SW480 (cell line): ENCODE measurements at regions not wholly inside any gene's neighbourhood (a gene's known extent, or its start where the extent isn't known, plus 50 kb on each side); places are given as distances from the start of the nearest gene placed in this dataset.
"Not testable (repeated sequence)": the region's sequence is repeated elsewhere in the genome, so short reads cannot be mapped to it uniquely, and the experiment has no call there.

Experiments
- DNase-seq: peaks from one replicate; pipeline ENCODE4 v3.0.0-alpha.2; 2016; ENCODE audit warnings: low spot score

- DNase-seq: no peak
Measured at GRCh38 chr14:87815121-87815520, 177.9 kb downstream of the GALC start.

GRCh38 chr14:87813686-87814085, 179.3 kb downstream of the GALC start:
- DNase-seq: no peak

GRCh38 chr14:87813211-87813610, 179.8 kb downstream of the GALC start:
- no peak for DNase-seq

GRCh38 chr14:87811246-87811645, 181.7 kb downstream of the GALC start:
- no peak for DNase-seq

GRCh38 chr14:87810711-87811110, 182.3 kb downstream of the GALC start:
- DNase-seq: peak; percentile 29

GRCh38 chr14:87809261-87809660, 183.7 kb downstream of the GALC start:
- DNase-seq: no peak

GRCh38 chr14:87805315-87805723, 187.7 kb downstream of the GALC start:
- no peak for DNase-seq

- no peak for DNase-seq
Measured at GRCh38 chr14:87800216-87800615, 192.8 kb downstream of the GALC start.

- no peak for DNase-seq
Measured at GRCh38 chr14:87799400-87799799, 193.6 kb downstream of the GALC start.

- DNase-seq: no peak
Measured at GRCh38 chr14:87797001-87797400, 196.0 kb downstream of the GALC start.

GRCh38 chr14:87794561-87794960, 198.4 kb downstream of the GALC start:
- no peak for DNase-seq

- DNase-seq: no peak
Measured at GRCh38 chr14:87785897-87786296, 207.1 kb downstream of the GALC start.

- no peak for DNase-seq
Measured at GRCh38 chr14:87784386-87784785, 208.6 kb downstream of the GALC start.

GRCh38 chr14:87783071-87783470, 209.9 kb downstream of the GALC start:
- DNase-seq: no peak

GRCh38 chr14:87772854-87773253, 220.1 kb downstream of the GALC start:
- DNase-seq: no peak

- DNase-seq: no peak
Measured at GRCh38 chr14:87767567-87767901, 225.4 kb downstream of the GALC start.

- no peak for DNase-seq
Measured at GRCh38 chr14:87758876-87759275, 234.1 kb downstream of the GALC start.

- DNase-seq: no peak
Measured at GRCh38 chr14:87756661-87757060, 236.3 kb downstream of the GALC start.

- DNase-seq: no peak
Measured at GRCh38 chr14:87754520-87755223, 238.3 kb downstream of the GALC start.

GRCh38 chr14:87748558-87748957, 244.4 kb downstream of the GALC start:
- no peak for DNase-seq

- peak; percentile 60 for DNase-seq
Measured at GRCh38 chr14:87745507-87746118, 247.4 kb downstream of the GALC start.

- DNase-seq: not testable (repeated sequence)
Measured at GRCh38 chr14:87734577-87735360, 258.2 kb downstream of the GALC start.

GRCh38 chr14:87733115-87733514, 259.9 kb downstream of the GALC start:
- not testable (repeated sequence) for DNase-seq
